A549 (cell line): ENCODE measurements at regions not wholly inside any gene's neighbourhood (a gene's known extent, or its start where the extent isn't known, plus 50 kb on each side); places are given as distances from the start of the nearest gene placed in this dataset.

Experiments used
- BHLHE40 ChIP-seq: IDR thresholded peaks from 2 replicates; pipeline ENCODE4 v1.6.1; 2012; ENCODE audit warnings: low read depth, low read length, inconsistent platforms
- CBX2 ChIP-seq: fragments of 200-600 bp; sonication (generic); IDR thresholded peaks from 2 replicates; pipeline ENCODE4 v1.6.1; 2016; ENCODE audit warnings: low read depth, mild to moderate bottlenecking, borderline replicate concordance
- CTCF ChIP-seq: fragments of >200 bp; sonication (Bioruptor Twin); formaldehyde crosslinking; IDR thresholded peaks from 3 replicates; pipeline ENCODE4 v1.5.1; 2016
- EHMT2 ChIP-seq: fragments of 200-600 bp; sonication (generic); IDR thresholded peaks from 2 replicates; pipeline ENCODE4 v1.6.1; 2016; ENCODE audit warnings: antibody characterized with exemption, low read depth, mild to moderate bottlenecking, moderate library complexity
- KDM1A ChIP-seq: fragments of 200-600 bp; sonication (generic); IDR thresholded peaks from 2 replicates; pipeline ENCODE4 v1.6.1; 2016; ENCODE audit warnings: low read depth, mild to moderate bottlenecking
- MAZ ChIP-seq: fragments of 150-350 bp; IDR thresholded peaks from 2 replicates; pipeline ENCODE4 v1.6.1; 2014; ENCODE audit warnings: antibody characterized with exemption, low read depth, low read length, borderline replicate concordance
- POLR2A ChIP-seq: IDR thresholded peaks from 2 replicates; pipeline ENCODE4 v1.6.1; 2012; ENCODE audit warnings: mild to moderate bottlenecking, low read length
- TF ChIP-seq, protein P1 (sequence below): IDR thresholded peaks from 2 replicates; pipeline ENCODE4 v1.6.1; 2012; ENCODE audit warnings: low read depth, borderline replicate concordance

DNA sequence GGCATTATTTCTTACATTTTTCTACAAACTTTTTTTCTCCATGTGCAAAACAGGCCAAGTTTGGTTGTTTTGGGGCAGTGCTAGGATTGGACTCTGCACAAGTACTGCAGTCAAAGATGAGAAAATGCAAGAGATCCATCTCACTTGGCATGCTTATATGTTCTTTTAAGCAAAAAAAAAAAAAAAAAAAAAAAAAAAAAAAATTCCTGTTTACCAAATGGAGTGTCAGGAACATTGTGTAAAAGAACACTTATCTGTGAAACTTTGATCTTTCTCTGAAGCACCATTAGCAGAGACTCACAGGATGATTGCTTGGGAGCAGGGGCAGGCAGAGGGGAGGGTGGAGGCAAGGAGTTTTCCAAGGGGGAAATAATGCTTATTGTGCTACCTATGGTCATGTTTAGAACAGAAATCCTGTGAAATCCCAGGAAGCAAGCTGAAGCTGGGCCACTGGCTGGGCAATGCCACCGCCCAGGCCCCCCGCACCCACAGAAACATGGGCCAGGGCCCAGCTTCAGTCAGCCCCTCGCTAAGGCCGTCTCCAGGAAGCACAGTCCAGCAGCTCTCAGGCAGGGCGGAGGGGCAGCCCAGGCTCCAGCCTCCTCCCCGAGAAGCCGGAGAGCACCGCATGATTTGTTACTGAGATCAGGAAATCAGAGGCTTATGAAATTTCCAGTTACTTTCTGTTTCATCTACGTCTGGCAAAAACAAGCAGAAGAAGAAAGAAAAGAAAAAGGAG lies 229.4 kb downstream of the ZNF516 start:
- TF ChIP-seq POLR2A (no peak), BHLHE40 (no peak), CTCF (no peak), EHMT2 (no peak), CBX2 (no peak), MAZ (no peak), KDM1A (no peak)
- TF ChIP-seq, protein P1, sequence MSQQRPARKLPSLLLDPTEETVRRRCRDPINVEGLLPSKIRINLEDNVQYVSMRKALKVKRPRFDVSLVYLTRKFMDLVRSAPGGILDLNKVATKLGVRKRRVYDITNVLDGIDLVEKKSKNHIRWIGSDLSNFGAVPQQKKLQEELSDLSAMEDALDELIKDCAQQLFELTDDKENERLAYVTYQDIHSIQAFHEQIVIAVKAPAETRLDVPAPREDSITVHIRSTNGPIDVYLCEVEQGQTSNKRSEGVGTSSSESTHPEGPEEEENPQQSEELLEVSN, result no peak
